SK-N-SH (cell line): ENCODE measurements at regions not wholly inside any gene's neighbourhood (a gene's known extent, or its start where the extent isn't known, plus 50 kb on each side); places are given as distances from the start of the nearest gene placed in this dataset.

Experiments used
- CTCF ChIP-seq: fragments of 200-600 bp; sonication (generic); IDR thresholded peaks from 2 replicates; pipeline ENCODE4 v1.6.1; 2017; ENCODE audit warnings: antibody characterized with exemption, mild to moderate bottlenecking, moderate library complexity
- JUND ChIP-seq: IDR thresholded peaks from 2 replicates; pipeline ENCODE4 v1.4.0; 2012
- POLR2AphosphoS5 ChIP-seq: IDR thresholded peaks from 2 replicates; pipeline ENCODE4 v1.6.1; 2012; ENCODE audit warnings: low read depth, low read length
- TF ChIP-seq, protein P1 (sequence below): IDR thresholded peaks from 2 replicates; pipeline ENCODE4 v1.4.0; 2012; ENCODE audit warnings: low read depth, borderline replicate concordance

- TF ChIP-seq POLR2AphosphoS5 (no peak), CTCF (no peak), JUND (no peak)
- TF ChIP-seq, protein P1, sequence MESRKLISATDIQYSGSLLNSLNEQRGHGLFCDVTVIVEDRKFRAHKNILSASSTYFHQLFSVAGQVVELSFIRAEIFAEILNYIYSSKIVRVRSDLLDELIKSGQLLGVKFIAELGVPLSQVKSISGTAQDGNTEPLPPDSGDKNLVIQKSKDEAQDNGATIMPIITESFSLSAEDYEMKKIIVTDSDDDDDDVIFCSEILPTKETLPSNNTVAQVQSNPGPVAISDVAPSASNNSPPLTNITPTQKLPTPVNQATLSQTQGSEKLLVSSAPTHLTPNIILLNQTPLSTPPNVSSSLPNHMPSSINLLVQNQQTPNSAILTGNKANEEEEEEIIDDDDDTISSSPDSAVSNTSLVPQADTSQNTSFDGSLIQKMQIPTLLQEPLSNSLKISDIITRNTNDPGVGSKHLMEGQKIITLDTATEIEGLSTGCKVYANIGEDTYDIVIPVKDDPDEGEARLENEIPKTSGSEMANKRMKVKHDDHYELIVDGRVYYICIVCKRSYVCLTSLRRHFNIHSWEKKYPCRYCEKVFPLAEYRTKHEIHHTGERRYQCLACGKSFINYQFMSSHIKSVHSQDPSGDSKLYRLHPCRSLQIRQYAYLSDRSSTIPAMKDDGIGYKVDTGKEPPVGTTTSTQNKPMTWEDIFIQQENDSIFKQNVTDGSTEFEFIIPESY, result no peak
Measured at GRCh38 chr12:73106896-73107295, 834.7 kb downstream of the TRHDE start.
